ENCODE measurements at regions not wholly inside any gene's neighbourhood (a gene's known extent, or its start where the extent isn't known, plus 50 kb on each side); places are given as distances from the start of the nearest gene placed in this dataset.

GRCh38 chr3:110533089-110533488 is 538.5 kb upstream of the NECTIN3 start:
- DNase-seq (ENCODE audit: low read depth): no peak

GRCh38 chr3:110542552-110543150 is 529.0 kb upstream of the NECTIN3 start:
- no peak for DNase-seq (ENCODE audit: low read depth)

GRCh38 chr3:110544730-110545129 is 526.9 kb upstream of the NECTIN3 start:
- no peak for DNase-seq (ENCODE audit: low read depth)

GRCh38 chr3:110550511-110550910 is 521.1 kb upstream of the NECTIN3 start:
- DNase-seq (ENCODE audit: low read depth): no peak

- DNase-seq (ENCODE audit: low read depth): no peak
These were observed 509.0 kb upstream of the NECTIN3 start for GRCh38 chr3:110562621-110563020.

- no peak for DNase-seq (ENCODE audit: low read depth)
These were observed 506.9 kb upstream of the NECTIN3 start for GRCh38 chr3:110564674-110565073.

GRCh38 chr3:110567029-110567428 is 504.6 kb upstream of the NECTIN3 start:
- DNase-seq (ENCODE audit: low read depth): no peak

GRCh38 chr3:110568246-110568645 is 503.4 kb upstream of the NECTIN3 start:
- no peak for DNase-seq (ENCODE audit: low read depth)

GRCh38 chr3:110569073-110569472 is 502.5 kb upstream of the NECTIN3 start:
- no peak for DNase-seq (ENCODE audit: low read depth)

- DNase-seq (ENCODE audit: low read depth): no peak
These were observed 495.9 kb upstream of the NECTIN3 start for GRCh38 chr3:110575702-110576101.

GRCh38 chr3:110576960-110577359 is 494.7 kb upstream of the NECTIN3 start:
- no peak for DNase-seq (ENCODE audit: low read depth)

GRCh38 chr3:110577854-110578253 is 493.8 kb upstream of the NECTIN3 start:
- DNase-seq (ENCODE audit: low read depth): no peak

GRCh38 chr3:110579840-110580550 is 491.6 kb upstream of the NECTIN3 start:
- DNase-seq (ENCODE audit: low read depth): no peak

- DNase-seq (ENCODE audit: low read depth): no peak
These were observed 488.2 kb upstream of the NECTIN3 start for GRCh38 chr3:110583373-110583935.

GRCh38 chr3:110588906-110589305 is 482.7 kb upstream of the NECTIN3 start:
- no peak for DNase-seq (ENCODE audit: low read depth)

GRCh38 chr3:110589341-110589740 is 482.3 kb upstream of the NECTIN3 start:
- no peak for DNase-seq (ENCODE audit: low read depth)

GRCh38 chr3:110593749-110594148 is 477.9 kb upstream of the NECTIN3 start:
- no peak for DNase-seq (ENCODE audit: low read depth)

GRCh38 chr3:110598847-110599490 is 472.6 kb upstream of the NECTIN3 start:
- DNase-seq (ENCODE audit: low read depth): no peak

GRCh38 chr3:110608566-110608965 is 463.1 kb upstream of the NECTIN3 start:
- DNase-seq (ENCODE audit: low read depth): no peak

- no peak for DNase-seq (ENCODE audit: low read depth)
These were observed 459.6 kb upstream of the NECTIN3 start for GRCh38 chr3:110612045-110612444.

GRCh38 chr3:110614186-110614585 is 457.4 kb upstream of the NECTIN3 start:
- no peak for DNase-seq (ENCODE audit: low read depth)

GRCh38 chr3:110615454-110615853 is 456.2 kb upstream of the NECTIN3 start:
- no peak for DNase-seq (ENCODE audit: low read depth)
